Gastroesophageal sphincter (tissue), 3 donors: ENCODE measurements at regions not wholly inside any gene's neighbourhood (a gene's known extent, or its start where the extent isn't known, plus 50 kb on each side); places are given as distances from the start of the nearest gene placed in this dataset.

ENCODE experiments used
- CTCF ChIP-seq, 4 experiments: fragments of 200-600 bp in 2 of 4; fragments of 450-650 bp in 2 of 4; sonication (generic) in 1 of 4; IDR thresholded peaks; one replicate each; pipeline ENCODE4 v1.5.1; 2017 to 2019; ENCODE audit warnings: antibody characterized with exemption in 4 of 4, mild to moderate bottlenecking in 2 of 4, moderate library complexity in 2 of 4
- POLR2AphosphoS5 ChIP-seq: sonication (generic); formaldehyde crosslinking; IDR thresholded peaks from one replicate; pipeline ENCODE4 v1.6.1; 2017; ENCODE audit warnings: antibody characterized with exemption

DNA sequence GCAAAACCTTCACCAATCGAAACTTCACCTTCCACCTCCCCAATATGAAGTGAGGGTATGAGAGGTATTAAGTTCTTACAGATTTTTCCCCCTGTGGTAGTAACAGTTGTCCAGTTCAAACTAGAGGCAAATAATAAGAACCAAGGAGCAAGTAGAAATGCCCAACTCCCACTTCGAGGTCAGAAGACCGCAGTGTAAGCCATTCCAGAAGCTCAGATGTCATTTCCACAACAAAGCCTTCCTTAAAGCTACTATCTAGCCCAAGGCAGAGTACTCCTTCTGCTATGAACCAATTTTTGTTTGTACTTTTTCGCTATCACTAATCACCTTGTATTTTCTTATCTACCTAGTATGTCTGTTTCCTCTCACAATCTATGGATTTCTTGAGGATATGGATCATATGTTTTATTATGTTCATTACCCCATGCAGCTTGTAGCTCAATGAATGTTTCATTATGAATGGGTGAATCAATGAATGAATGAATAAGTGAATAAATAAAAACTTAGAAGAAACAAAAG lies 235.7 kb upstream of the KCNMB2 start:
- TF ChIP-seq CTCF (IDR thresholded peaks at IDR 0.05) (no peak), POLR2AphosphoS5 (no peak)
